ENCODE measurements at regions not wholly inside any gene's neighbourhood (a gene's known extent, or its start where the extent isn't known, plus 50 kb on each side); places are given as distances from the start of the nearest gene placed in this dataset.

- no peaks in the 10 kb centered on the region for H3K4me1 Mint-ChIP-seq (ENCODE audit: low read depth, unreplicated experiment)
- H3K36me3 Mint-ChIP-seq (ENCODE audit: low read depth, unreplicated experiment): no peaks in the 10 kb centered on the region
- no peaks in the 10 kb centered on the region for H3K4me1 ChIP-seq (ENCODE audit: insufficient read depth, low read length)
- H2AFZ ChIP-seq (ENCODE audit: low read depth, low read length): no peak overlapping the region
- H3K27ac Mint-ChIP-seq (ENCODE audit: unreplicated experiment): no peak overlapping the region
- peaks cover 19% of the 10 kb centered on the region for H3K9me3 Mint-ChIP-seq (ENCODE audit: unreplicated experiment)
- FAIRE-seq: no peak
- H3K4me2 ChIP-seq (ENCODE audit: low read length): no peak overlapping the region
- peaks cover 16% of the 10 kb centered on the region for H3K9me3 ChIP-seq (ENCODE audit: insufficient read depth, low read depth, low read length)
- H3K27ac ChIP-seq (ENCODE audit: low read depth, low read length): no peak overlapping the region
- no peak overlapping the region for H3K4me3 ChIP-seq (ENCODE audit: insufficient read depth, low read depth, low read length)
- no peaks in the 10 kb centered on the region for H3K27me3 ChIP-seq (ENCODE audit: insufficient read depth, low read length)
- no peaks in the 10 kb centered on the region for H4K20me1 ChIP-seq (ENCODE audit: insufficient read depth, low read length)
- H3K79me2 ChIP-seq (ENCODE audit: insufficient read depth, low read length): no peaks in the 10 kb centered on the region
- H3K36me3 ChIP-seq (ENCODE audit: insufficient read depth, low read length): no peaks in the 10 kb centered on the region
- TF ChIP-seq CTCF (IDR thresholded peaks at IDR 0.05; ENCODE audit: insufficient read depth, low read depth, low read length) (no peak), EZH2 (IDR thresholded peaks at IDR 0.05; ENCODE audit: insufficient read depth, low read length) (no peak)
- no peak for DNase-seq (ENCODE audit: low read depth)
- H3K4me3 Mint-ChIP-seq (ENCODE audit: unreplicated experiment): no peak overlapping the region
- no peaks in the 10 kb centered on the region for H3K27me3 Mint-ChIP-seq (ENCODE audit: low read depth, unreplicated experiment)
- H3K9ac ChIP-seq (ENCODE audit: low read length): no peak overlapping the region
Observed at GRCh38 chr14:105899657-105900397, 373.4 kb downstream of the TMEM121 start.

- no peaks in the 10 kb centered on the region for H3K36me3 Mint-ChIP-seq (ENCODE audit: low read depth, unreplicated experiment)
- no peaks in the 10 kb centered on the region for H3K27me3 Mint-ChIP-seq (ENCODE audit: low read depth, unreplicated experiment)
- FAIRE-seq (no peak), DNase-seq (ENCODE audit: low read depth) (no peak)
- H3K4me1 Mint-ChIP-seq (ENCODE audit: low read depth, unreplicated experiment): no peaks in the 10 kb centered on the region
- Histone ChIP-seq H3K4me1 (ENCODE audit: insufficient read depth, low read length) (no peaks in the 10 kb centered on the region), H4K20me1 (ENCODE audit: insufficient read depth, low read length) (no peaks in the 10 kb centered on the region), H3K27me3 (ENCODE audit: insufficient read depth, low read length) (no peaks in the 10 kb centered on the region), H3K36me3 (ENCODE audit: insufficient read depth, low read length) (no peaks in the 10 kb centered on the region), H3K9me3 (ENCODE audit: insufficient read depth, low read depth, low read length) (peaks cover 20% of the 10 kb centered on the region), H3K9ac (ENCODE audit: low read length) (no peak overlapping the region), H3K79me2 (ENCODE audit: insufficient read depth, low read length) (no peaks in the 10 kb centered on the region), H3K4me2 (ENCODE audit: low read length) (no peak overlapping the region), H2AFZ (ENCODE audit: low read depth, low read length) (no peak overlapping the region), H3K27ac (ENCODE audit: low read depth, low read length) (no peak overlapping the region), H3K4me3 (ENCODE audit: insufficient read depth, low read depth, low read length) (no peak overlapping the region)
- peaks cover 13% of the 10 kb centered on the region for H3K9me3 Mint-ChIP-seq (ENCODE audit: unreplicated experiment)
- no peak overlapping the region for H3K27ac Mint-ChIP-seq (ENCODE audit: unreplicated experiment)
- TF ChIP-seq EZH2 (IDR thresholded peaks at IDR 0.05; ENCODE audit: insufficient read depth, low read length): no peak
- TF ChIP-seq CTCF (IDR thresholded peaks at IDR 0.05; ENCODE audit: insufficient read depth, low read depth, low read length): no peak
- no peak overlapping the region for H3K4me3 Mint-ChIP-seq (ENCODE audit: unreplicated experiment)
Observed at GRCh38 chr14:105900398-105901160, 374.2 kb downstream of the TMEM121 start.

GRCh38 chr14:105901226-105901625, 374.8 kb downstream of the TMEM121 start:
- Mint-ChIP-seq H3K36me3 (ENCODE audit: low read depth, unreplicated experiment) (no peaks in the 10 kb centered on the region), H3K9me3 (ENCODE audit: unreplicated experiment) (peaks cover 11% of the 10 kb centered on the region), H3K4me3 (ENCODE audit: unreplicated experiment) (no peak overlapping the region), H3K4me1 (ENCODE audit: low read depth, unreplicated experiment) (no peaks in the 10 kb centered on the region), H3K27me3 (ENCODE audit: low read depth, unreplicated experiment) (no peaks in the 10 kb centered on the region), H3K27ac (ENCODE audit: unreplicated experiment) (no peak overlapping the region)
- TF ChIP-seq CTCF (IDR thresholded peaks at IDR 0.05; ENCODE audit: insufficient read depth, low read depth, low read length): no peak
- no peak for TF ChIP-seq EZH2 (IDR thresholded peaks at IDR 0.05; ENCODE audit: insufficient read depth, low read length)
- Histone ChIP-seq H3K9ac (ENCODE audit: low read length) (no peak overlapping the region), H4K20me1 (ENCODE audit: insufficient read depth, low read length) (no peaks in the 10 kb centered on the region), H3K4me3 (ENCODE audit: insufficient read depth, low read depth, low read length) (no peak overlapping the region), H3K27ac (ENCODE audit: low read depth, low read length) (no peak overlapping the region), H3K9me3 (ENCODE audit: insufficient read depth, low read depth, low read length) (peaks cover 20% of the 10 kb centered on the region), H3K79me2 (ENCODE audit: insufficient read depth, low read length) (no peaks in the 10 kb centered on the region), H2AFZ (ENCODE audit: low read depth, low read length) (no peak overlapping the region), H3K4me2 (ENCODE audit: low read length) (no peak overlapping the region), H3K36me3 (ENCODE audit: insufficient read depth, low read length) (no peaks in the 10 kb centered on the region), H3K27me3 (ENCODE audit: insufficient read depth, low read length) (no peaks in the 10 kb centered on the region), H3K4me1 (ENCODE audit: insufficient read depth, low read length) (no peaks in the 10 kb centered on the region)
- DNase-seq (ENCODE audit: low read depth) (no peak), FAIRE-seq (no peak)
